Esophagus muscularis mucosa (tissue), 4 donors: ENCODE measurements at regions not wholly inside any gene's neighbourhood (a gene's known extent, or its start where the extent isn't known, plus 50 kb on each side); places are given as distances from the start of the nearest gene placed in this dataset.

Source experiments
- DNase-seq: peaks from one replicate; pipeline ENCODE4 v3.0.0-alpha.2; 2017; ENCODE audit errors: extremely low spot score
- H3K27ac ChIP-seq, 4 donors: fragments of 200-600 bp; sonication (generic); replicated peaks in 1 of 4; 1 replicate in 3 of 4; 2 replicates in 1 of 4; pipeline ENCODE4 v1.5.1; 2016 to 2019; ENCODE audit warnings: mild to moderate bottlenecking in 1 of 4
- H3K27me3 ChIP-seq, 4 donors: fragments of 200-600 bp; sonication (generic); one replicate each; pipeline versions ENCODE4 v1.5.1 to v1.6.0; 2016 to 2019
- H3K36me3 ChIP-seq, 4 donors: fragments of 200-600 bp; sonication (generic); one replicate each; pipeline ENCODE4 v1.5.1; 2016 to 2019
- H3K4me1 ChIP-seq, 4 donors: fragments of 200-600 bp; sonication (generic); one replicate each; pipeline ENCODE4 v1.5.1; 2016 to 2019
- H3K4me3 ChIP-seq, 4 donors: fragments of 200-600 bp; sonication (generic); 1 replicate in 2 of 4; 2 replicates in 2 of 4; pipeline ENCODE4 v1.5.1; 2016 to 2019; ENCODE audit warnings: mild to moderate bottlenecking in 4 of 4, moderate library complexity in 1 of 4
- H3K9me3 ChIP-seq, 4 donors: fragments of 200-600 bp; sonication (generic); 1 replicate in 3 of 4; 2 replicates in 1 of 4; pipeline ENCODE4 v1.5.1; 2016 to 2019
- CTCF ChIP-seq, 3 experiments: fragments of 200-600 bp in 2 of 3; fragments of 450-650 bp in 1 of 3; sonication (generic) in 2 of 3; IDR thresholded peaks; one replicate each; pipeline ENCODE4 v1.5.1; 2017 to 2019; ENCODE audit warnings: antibody characterized with exemption in 3 of 3, mild to moderate bottlenecking in 2 of 3, moderate library complexity in 1 of 3
- EP300 ChIP-seq: sonication (generic); formaldehyde crosslinking; IDR thresholded peaks from one replicate; pipeline ENCODE4 v1.6.1; 2017; ENCODE audit warnings: antibody characterized with exemption
- POLR2A ChIP-seq: fragments of 450-650 bp; IDR thresholded peaks from one replicate; pipeline ENCODE4 v1.6.1; 2017; ENCODE audit warnings: antibody characterized with exemption, moderate library complexity, mild to moderate bottlenecking, low read depth
- POLR2AphosphoS5 ChIP-seq, 2 donors: sonication (generic); formaldehyde crosslinking; IDR thresholded peaks; one replicate each; pipeline ENCODE4 v1.6.1; 2017; ENCODE audit warnings: antibody characterized with exemption in 2 of 2
- WGBS: methylation state at CpG from one replicate; pipeline ENCODE4 v1.1.5; 2018; 5-methylcytosine and 5-hydroxymethylcytosine counted together
- intact Hi-C: fragments of 100-400 bp; cut with DNase I; formaldehyde crosslinking; loops from one replicate; pipeline ENCODE4 v1.15.1; 2023

- intact Hi-C loops: no loop called here
- Histone ChIP-seq H3K36me3 (no peaks in the 10 kb centered on the region), H3K27ac (no peak overlapping the region), H3K9me3 (no peaks in the 10 kb centered on the region), H3K27me3 (peaks cover 0 to 3% (median 0%) of the 10 kb centered on the region in 4 donors), H3K4me3 (no peak overlapping the region), H3K4me1 (no peaks in the 10 kb centered on the region)
- WGBS: 61% methylated on average over 5 of the region's 5 CpGs
- TF ChIP-seq POLR2AphosphoS5 (IDR thresholded peaks at IDR 0.05) (no peak), CTCF (IDR thresholded peaks at IDR 0.05) (no peak), EP300 (no peak), POLR2A (no peak)
- no peak for DNase-seq
These were observed 183.1 kb upstream of the DDX18 start for GRCh38 chr2:117631152-117631945.

- Histone ChIP-seq H3K4me3 (no peak overlapping the region), H3K27ac (no peak overlapping the region), H3K27me3 (peaks cover 0 to 3% (median 0%) of the 10 kb centered on the region in 4 donors), H3K36me3 (no peaks in the 10 kb centered on the region), H3K9me3 (no peaks in the 10 kb centered on the region), H3K4me1 (no peaks in the 10 kb centered on the region)
- intact Hi-C loops: no loop called here
- TF ChIP-seq EP300 (no peak), CTCF (IDR thresholded peaks at IDR 0.05) (no peak), POLR2AphosphoS5 (IDR thresholded peaks at IDR 0.05) (no peak), POLR2A (no peak)
- 57% methylated on average over 4 of the region's 4 CpGs for WGBS
- DNase-seq: no peak
These were observed 179.0 kb upstream of the DDX18 start for GRCh38 chr2:117635481-117635880.

GRCh38 chr2:117639401-117639800, 175.1 kb upstream of the DDX18 start:
- no peaks in the 10 kb centered on the region for H3K27me3 ChIP-seq
- H3K9me3 ChIP-seq: no peaks in the 10 kb centered on the region
- intact Hi-C loops: no loop called here
- no peak overlapping the region for H3K27ac ChIP-seq
- TF ChIP-seq EP300: no peak
- TF ChIP-seq POLR2AphosphoS5 (IDR thresholded peaks at IDR 0.05): no peak
- no peak for TF ChIP-seq CTCF (IDR thresholded peaks at IDR 0.05)
- TF ChIP-seq POLR2A: no peak
- no peaks in the 10 kb centered on the region for H3K4me1 ChIP-seq
- no peak for DNase-seq
- WGBS: 87% methylated on average over 1 of the region's 1 CpG
- no peak overlapping the region for H3K4me3 ChIP-seq
- no peaks in the 10 kb centered on the region for H3K36me3 ChIP-seq

GRCh38 chr2:117644403-117644802, 170.1 kb upstream of the DDX18 start:
- no peaks in the 10 kb centered on the region for H3K36me3 ChIP-seq
- intact Hi-C loops: no loop called here
- H3K27me3 ChIP-seq: no peaks in the 10 kb centered on the region
- no peaks in the 10 kb centered on the region for H3K9me3 ChIP-seq
- 78% methylated on average over 3 of the region's 3 CpGs for WGBS
- DNase-seq: no peak
- no peaks in the 10 kb centered on the region for H3K4me1 ChIP-seq
- H3K4me3 ChIP-seq: no peak overlapping the region
- TF ChIP-seq EP300 (no peak), POLR2AphosphoS5 (IDR thresholded peaks at IDR 0.05) (no peak), POLR2A (no peak), CTCF (IDR thresholded peaks at IDR 0.05) (no peak)
- H3K27ac ChIP-seq: no peak overlapping the region

- Histone ChIP-seq H3K4me3 (no peak overlapping the region), H3K36me3 (no peaks in the 10 kb centered on the region), H3K27me3 (no peaks in the 10 kb centered on the region), H3K9me3 (no peaks in the 10 kb centered on the region), H3K27ac (no peak overlapping the region), H3K4me1 (no peaks in the 10 kb centered on the region)
- intact Hi-C loops: no loop called here
- TF ChIP-seq CTCF (IDR thresholded peaks at IDR 0.05): no peak
- no peak for TF ChIP-seq POLR2AphosphoS5 (IDR thresholded peaks at IDR 0.05)
- DNase-seq: no peak
- 74% methylated on average over 3 of the region's 3 CpGs for WGBS
These were observed 169.0 kb upstream of the DDX18 start for GRCh38 chr2:117645458-117645857.
